A549 (cell line): ENCODE measurements at regions not wholly inside any gene's neighbourhood (a gene's known extent, or its start where the extent isn't known, plus 50 kb on each side); places are given as distances from the start of the nearest gene placed in this dataset.

Experiments used
- CTCF ChIP-seq: fragments of >200 bp; sonication (Bioruptor Twin); formaldehyde crosslinking; IDR thresholded peaks from 3 replicates; pipeline ENCODE4 v1.5.1; 2016
- EP300 ChIP-seq, 2 experiments: fragments of >200 bp; sonication (Bioruptor Twin); formaldehyde crosslinking; IDR thresholded peaks; 2 replicates in 1 of 2; 3 replicates in 1 of 2; pipeline ENCODE4 v1.6.1; 2016 to 2017
- ESRRA ChIP-seq: fragments of 150-350 bp; IDR thresholded peaks from 2 replicates; pipeline ENCODE4 v1.6.1; 2014; ENCODE audit warnings: mild to moderate bottlenecking, low read length, borderline replicate concordance
- MAFK ChIP-seq: fragments of 450-650 bp; IDR thresholded peaks from 2 replicates; pipeline ENCODE4 v1.6.1; 2014; ENCODE audit not compliant: partially characterized antibody
- PHF8 ChIP-seq: fragments of 200-600 bp; sonication (generic); IDR thresholded peaks from 2 replicates; pipeline ENCODE4 v1.6.1; 2016; ENCODE audit warnings: low read depth, mild to moderate bottlenecking, antibody characterized with exemption, moderate library complexity, borderline replicate concordance
- RAD21 ChIP-seq, 2 experiments: fragments of >200 bp in 1 of 2; sonication (Bioruptor Twin) in 1 of 2; formaldehyde crosslinking in 1 of 2; IDR thresholded peaks in 1 of 2; conservative IDR thresholded peaks in 1 of 2; 2 replicates in 1 of 2; 3 replicates in 1 of 2; pipeline ENCODE4 v1.6.1; 2012 to 2018; ENCODE audit warnings: inconsistent platforms in 1 of 2
- RNF2 ChIP-seq: fragments of 200-600 bp; sonication (generic); IDR thresholded peaks from 2 replicates; pipeline ENCODE4 v1.6.1; 2016; ENCODE audit warnings: low read depth, mild to moderate bottlenecking, antibody characterized with exemption, moderate library complexity, borderline replicate concordance
- ZFP36 ChIP-seq: fragments of 450-650 bp; IDR thresholded peaks from 2 replicates; pipeline ENCODE4 v1.6.1; 2014; ENCODE audit warnings: borderline replicate concordance; ENCODE audit not compliant: partially characterized antibody
- TF ChIP-seq, protein P1 (sequence below): IDR thresholded peaks from 2 replicates; pipeline ENCODE4 v1.6.1; 2012

- TF ChIP-seq ZFP36 (no peak), RNF2 (no peak), RAD21 (conservative IDR thresholded peaks at IDR 0.05 in 1 of 2, IDR thresholded peaks at IDR 0.05 in 1 of 2) (no peak), CTCF (no peak), EP300 (IDR thresholded peaks at IDR 0.05) (no peak), PHF8 (no peak), MAFK (no peak), ESRRA (no peak)
- TF ChIP-seq, protein P1, sequence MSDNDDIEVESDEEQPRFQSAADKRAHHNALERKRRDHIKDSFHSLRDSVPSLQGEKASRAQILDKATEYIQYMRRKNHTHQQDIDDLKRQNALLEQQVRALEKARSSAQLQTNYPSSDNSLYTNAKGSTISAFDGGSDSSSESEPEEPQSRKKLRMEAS = no peak
Measured at GRCh38 chr22:27433585-27434190, 367.9 kb downstream of the MN1 start.
